NCI-H1436 treated with DMSO at 0.1 percent for 48 hours (cell line): ENCODE measurements at regions not wholly inside any gene's neighbourhood (a gene's known extent, or its start where the extent isn't known, plus 50 kb on each side); places are given as distances from the start of the nearest gene placed in this dataset.

Experiments
- DNase-seq: peaks from one replicate; lab custom pipeline; 2025; lab: John Stamatoyannopoulos, UW

- no peak for DNase-seq
Measured at GRCh38 chr11:97143463-97143862, 753.6 kb downstream of the JRKL start.

GRCh38 chr11:97149741-97150140 is 759.9 kb downstream of the JRKL start:
- no peak for DNase-seq

- DNase-seq: no peak
Measured at GRCh38 chr11:97157221-97157740, 767.5 kb downstream of the JRKL start.

GRCh38 chr11:97158243-97158642 is 768.4 kb downstream of the JRKL start:
- no peak for DNase-seq

- no peak for DNase-seq
Measured at GRCh38 chr11:97163631-97164191, 773.9 kb downstream of the JRKL start.

GRCh38 chr11:97201743-97202612 is 812.2 kb downstream of the JRKL start:
- DNase-seq: no peak

GRCh38 chr11:97202613-97203292 is 812.9 kb downstream of the JRKL start:
- DNase-seq: no peak

GRCh38 chr11:97218011-97218410 is 828.2 kb downstream of the JRKL start:
- no peak for DNase-seq

- DNase-seq: no peak
Measured at GRCh38 chr11:97223647-97224046, 833.8 kb downstream of the JRKL start.

- no peak for DNase-seq
Measured at GRCh38 chr11:97224396-97224795, 834.6 kb downstream of the JRKL start.

- DNase-seq: no peak
Measured at GRCh38 chr11:97225794-97226193, 836.0 kb downstream of the JRKL start.

- no peak for DNase-seq
Measured at GRCh38 chr11:97229936-97230335, 840.1 kb downstream of the JRKL start.

GRCh38 chr11:97231231-97231630 is 841.4 kb downstream of the JRKL start:
- DNase-seq: no peak

- DNase-seq: no peak
Measured at GRCh38 chr11:97234016-97234415, 844.2 kb downstream of the JRKL start.

- DNase-seq: no peak
Measured at GRCh38 chr11:97237151-97237550, 847.3 kb downstream of the JRKL start.

- no peak for DNase-seq
Measured at GRCh38 chr11:97247601-97248000, 857.8 kb downstream of the JRKL start.

GRCh38 chr11:97254790-97255189 is 865.0 kb downstream of the JRKL start:
- DNase-seq: no peak

GRCh38 chr11:97259434-97259833 is 869.6 kb downstream of the JRKL start:
- no peak for DNase-seq

GRCh38 chr11:97259884-97260283 is 870.1 kb downstream of the JRKL start:
- no peak for DNase-seq

GRCh38 chr11:97263183-97263858 is 873.5 kb downstream of the JRKL start:
- no peak for DNase-seq

- DNase-seq: no peak
Measured at GRCh38 chr11:97269527-97269926, 879.7 kb downstream of the JRKL start.

GRCh38 chr11:97279341-97279740 is 889.5 kb downstream of the JRKL start:
- no peak for DNase-seq
